KMS-11 (cell line): ENCODE measurements at regions not wholly inside any gene's neighbourhood (a gene's known extent, or its start where the extent isn't known, plus 50 kb on each side); places are given as distances from the start of the nearest gene placed in this dataset.

Experiments used
- H2AFZ ChIP-seq: fragments of 200-600 bp; sonication (generic); 2 replicates; pipeline ENCODE4 v1.6.1; 2016; ENCODE audit warnings: antibody characterized with exemption, mixed run types, low read depth
- H3K27ac ChIP-seq: fragments of 200-600 bp; sonication (generic); 2 replicates; pipeline ENCODE4 v1.6.1; 2016; ENCODE audit warnings: mild to moderate bottlenecking, mixed run types
- H3K27me3 ChIP-seq: fragments of 200-600 bp; sonication (generic); 2 replicates; pipeline ENCODE4 v1.6.1; 2017; ENCODE audit warnings: mild to moderate bottlenecking, low read depth, mixed run types, moderate library complexity; ENCODE audit not compliant: insufficient read depth
- H3K36me3 ChIP-seq: fragments of 200-600 bp; sonication (generic); 2 replicates; pipeline ENCODE4 v1.6.1; 2017; ENCODE audit warnings: mild to moderate bottlenecking, mixed run types; ENCODE audit not compliant: insufficient read depth
- H3K4me1 ChIP-seq: fragments of 200-600 bp; sonication (generic); 2 replicates; pipeline ENCODE4 v1.6.1; 2016; ENCODE audit warnings: mild to moderate bottlenecking, low read depth, mixed run types; ENCODE audit not compliant: poor library complexity, severe bottlenecking
- H3K4me2 ChIP-seq: fragments of 200-600 bp; sonication (generic); 2 replicates; pipeline ENCODE4 v1.7.0; 2016; ENCODE audit warnings: mild to moderate bottlenecking, mixed run types
- H3K4me3 ChIP-seq: fragments of 200-600 bp; sonication (generic); IDR thresholded peaks from 2 replicates; pipeline ENCODE4 v1.6.1; 2017; ENCODE audit warnings: low read depth, low read length, mixed read lengths; ENCODE audit not compliant: insufficient read depth
- H3K79me2 ChIP-seq: fragments of 200-600 bp; sonication (generic); 2 replicates; pipeline ENCODE4 v1.6.1; 2016; ENCODE audit warnings: low read depth, mixed run types; ENCODE audit not compliant: insufficient read depth
- H3K9ac ChIP-seq: fragments of 200-600 bp; sonication (generic); 2 replicates; pipeline ENCODE4 v1.6.1; 2016; ENCODE audit warnings: mild to moderate bottlenecking, mixed run types
- H4K20me1 ChIP-seq: fragments of 200-600 bp; sonication (generic); 2 replicates; pipeline ENCODE4 v1.6.1; 2016; ENCODE audit warnings: mild to moderate bottlenecking, mixed run types; ENCODE audit not compliant: insufficient read depth
- CTCF ChIP-seq: fragments of 200-600 bp; sonication (generic); conservative IDR thresholded peaks from 2 replicates; pipeline ENCODE4 v1.6.1; 2017; ENCODE audit warnings: low read depth, mild to moderate bottlenecking, antibody characterized with exemption, low read length, moderate library complexity, mixed read lengths

GRCh38 chr6:85015396-85015990, 251.1 kb upstream of the TBX18 start:
- Histone ChIP-seq H3K36me3 (no peaks in the 10 kb centered on the region), H3K9ac (no peak overlapping the region), H3K79me2 (no peaks in the 10 kb centered on the region), H3K4me1 (no peaks in the 10 kb centered on the region), H3K27ac (no peak overlapping the region), H4K20me1 (no peaks in the 10 kb centered on the region), H2AFZ (no peak overlapping the region), H3K27me3 (no peaks in the 10 kb centered on the region), H3K4me3 (no peak overlapping the region), H3K4me2 (no peak overlapping the region)
- TF ChIP-seq CTCF: no peak

- no peak overlapping the region for H3K4me3 ChIP-seq
- H3K27me3 ChIP-seq: no peaks in the 10 kb centered on the region
- no peak overlapping the region for H3K9ac ChIP-seq
- no peak overlapping the region for H3K4me2 ChIP-seq
- no peaks in the 10 kb centered on the region for H3K4me1 ChIP-seq
- no peak overlapping the region for H2AFZ ChIP-seq
- no peaks in the 10 kb centered on the region for H3K79me2 ChIP-seq
- H3K36me3 ChIP-seq: no peaks in the 10 kb centered on the region
- H3K27ac ChIP-seq: no peak overlapping the region
- H4K20me1 ChIP-seq: no peaks in the 10 kb centered on the region
- TF ChIP-seq CTCF: no peak
Measured at GRCh38 chr6:85010865-85011264, 246.5 kb upstream of the TBX18 start.

GRCh38 chr6:85008296-85009009, 244.1 kb upstream of the TBX18 start:
- Histone ChIP-seq H3K79me2 (no peaks in the 10 kb centered on the region), H3K4me2 (no peak overlapping the region), H3K36me3 (no peaks in the 10 kb centered on the region), H3K9ac (no peak overlapping the region), H3K27me3 (no peaks in the 10 kb centered on the region), H3K27ac (no peak overlapping the region), H3K4me3 (no peak overlapping the region), H4K20me1 (no peaks in the 10 kb centered on the region), H2AFZ (no peak overlapping the region), H3K4me1 (no peaks in the 10 kb centered on the region)
- TF ChIP-seq CTCF: no peak

- Histone ChIP-seq H3K27ac (no peak overlapping the region), H3K4me1 (no peaks in the 10 kb centered on the region), H2AFZ (no peak overlapping the region), H3K79me2 (no peaks in the 10 kb centered on the region), H3K9ac (no peak overlapping the region), H3K4me3 (no peak overlapping the region), H3K36me3 (no peaks in the 10 kb centered on the region), H3K4me2 (no peak overlapping the region), H3K27me3 (no peaks in the 10 kb centered on the region), H4K20me1 (no peaks in the 10 kb centered on the region)
- no peak for TF ChIP-seq CTCF
Measured at GRCh38 chr6:85006362-85006761, 242.0 kb upstream of the TBX18 start.
